B cell (primary cell): ENCODE measurements at regions not wholly inside any gene's neighbourhood (a gene's known extent, or its start where the extent isn't known, plus 50 kb on each side); places are given as distances from the start of the nearest gene placed in this dataset.

Source experiments
- EZH2 ChIP-seq: IDR thresholded peaks from 2 replicates; pipeline ENCODE4 v1.6.1; 2012; ENCODE audit warnings: borderline replicate concordance, low read depth, mild to moderate bottlenecking, moderate library complexity, low read length; ENCODE audit not compliant: insufficient read depth, poor library complexity, severe bottlenecking
- TF ChIP-seq, protein P1 (sequence below): fragments of 200-600 bp; IDR thresholded peaks from one replicate; pipeline ENCODE4 v1.8.0; 2022; ENCODE audit warnings: antibody characterized with exemption, mild to moderate bottlenecking

DNA sequence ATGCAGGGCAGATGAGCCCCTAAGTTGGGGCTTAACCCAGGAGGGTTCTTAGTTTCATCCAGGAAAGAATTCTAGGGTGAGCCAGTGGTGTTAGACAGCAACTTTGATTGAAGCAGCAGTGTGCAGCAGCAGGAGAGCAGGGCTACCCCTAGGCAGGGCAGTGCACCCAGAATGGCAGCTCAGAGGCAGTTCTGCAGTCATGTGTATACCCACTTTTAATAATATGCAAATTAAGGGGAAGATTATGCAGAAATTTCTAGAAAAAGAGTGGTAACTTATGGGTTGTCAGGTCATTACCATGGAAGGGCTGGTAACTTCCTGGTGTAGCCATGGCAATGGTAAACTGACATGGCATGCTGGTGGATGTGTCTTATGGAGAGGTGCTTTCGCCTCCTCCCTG is 297.5 kb downstream of the PCNX1 start:
- TF ChIP-seq, protein P1, sequence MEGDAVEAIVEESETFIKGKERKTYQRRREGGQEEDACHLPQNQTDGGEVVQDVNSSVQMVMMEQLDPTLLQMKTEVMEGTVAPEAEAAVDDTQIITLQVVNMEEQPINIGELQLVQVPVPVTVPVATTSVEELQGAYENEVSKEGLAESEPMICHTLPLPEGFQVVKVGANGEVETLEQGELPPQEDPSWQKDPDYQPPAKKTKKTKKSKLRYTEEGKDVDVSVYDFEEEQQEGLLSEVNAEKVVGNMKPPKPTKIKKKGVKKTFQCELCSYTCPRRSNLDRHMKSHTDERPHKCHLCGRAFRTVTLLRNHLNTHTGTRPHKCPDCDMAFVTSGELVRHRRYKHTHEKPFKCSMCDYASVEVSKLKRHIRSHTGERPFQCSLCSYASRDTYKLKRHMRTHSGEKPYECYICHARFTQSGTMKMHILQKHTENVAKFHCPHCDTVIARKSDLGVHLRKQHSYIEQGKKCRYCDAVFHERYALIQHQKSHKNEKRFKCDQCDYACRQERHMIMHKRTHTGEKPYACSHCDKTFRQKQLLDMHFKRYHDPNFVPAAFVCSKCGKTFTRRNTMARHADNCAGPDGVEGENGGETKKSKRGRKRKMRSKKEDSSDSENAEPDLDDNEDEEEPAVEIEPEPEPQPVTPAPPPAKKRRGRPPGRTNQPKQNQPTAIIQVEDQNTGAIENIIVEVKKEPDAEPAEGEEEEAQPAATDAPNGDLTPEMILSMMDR: no peak
- TF ChIP-seq EZH2: no peak
